DOHH2 (cell line): ENCODE measurements at regions not wholly inside any gene's neighbourhood (a gene's known extent, or its start where the extent isn't known, plus 50 kb on each side); places are given as distances from the start of the nearest gene placed in this dataset.

Experiments used
- CTCF ChIP-seq: fragments of 200-600 bp; sonication (generic); IDR thresholded peaks from one replicate; pipeline ENCODE4 v1.5.1; 2014; ENCODE audit warnings: antibody characterized with exemption, mild to moderate bottlenecking, low read depth, low read length; ENCODE audit not compliant: poor library complexity, severe bottlenecking
- EZH2phosphoT487 ChIP-seq: fragments of 200-600 bp; sonication (generic); IDR thresholded peaks from 2 replicates; pipeline ENCODE4 v1.6.1; 2017; ENCODE audit warnings: borderline replicate concordance, mild to moderate bottlenecking, antibody characterized with exemption, low read length, moderate library complexity, mixed read lengths

- TF ChIP-seq CTCF (no peak), EZH2phosphoT487 (no peak)
These were observed 523.5 kb downstream of the TMEM182 start for GRCh38 chr2:103285354-103285753.
